Gastroesophageal sphincter (tissue), 4 donors: ENCODE measurements at regions not wholly inside any gene's neighbourhood (a gene's known extent, or its start where the extent isn't known, plus 50 kb on each side); places are given as distances from the start of the nearest gene placed in this dataset.

ENCODE experiments used
- ATAC-seq: fragments of 150-250 bp; one replicate; pipeline ENCODE4 v1.9.1; 2016; ENCODE audit warnings: mild to moderate bottlenecking, moderate library complexity
- H3K27ac ChIP-seq, 4 donors: fragments of 200-600 bp; sonication (generic) in 3 of 4; 1 replicate in 3 of 4; 2 replicates in 1 of 4; pipeline ENCODE4 v1.5.1; 2016 to 2019
- H3K27me3 ChIP-seq: fragments of 200-600 bp; sonication (generic); one replicate; pipeline ENCODE4 v1.5.1; 2019
- H3K36me3 ChIP-seq, 2 donors: fragments of 200-600 bp; sonication (generic); one replicate each; pipeline ENCODE4 v1.5.1; 2019; ENCODE audit warnings: control low read depth in 1 of 2
- H3K4me1 ChIP-seq, 3 donors: fragments of 200-600 bp; sonication (generic); 1 replicate in 2 of 3; 2 replicates in 1 of 3; pipeline ENCODE4 v1.5.1; 2016 to 2019; ENCODE audit warnings: control low read depth in 2 of 3
- H3K4me3 ChIP-seq, 2 donors: fragments of 200-600 bp; sonication (generic); one replicate each; pipeline ENCODE4 v1.5.1; 2019; ENCODE audit warnings: mild to moderate bottlenecking in 1 of 2, moderate library complexity in 1 of 2
- H3K9me3 ChIP-seq, 3 donors: fragments of 200-600 bp; sonication (generic); one replicate each; pipeline ENCODE4 v1.5.1; 2017 to 2019; ENCODE audit warnings: control low read depth in 2 of 3
- CTCF ChIP-seq, 4 experiments: fragments of 200-600 bp in 2 of 4; fragments of 450-650 bp in 2 of 4; sonication (generic) in 1 of 4; IDR thresholded peaks; one replicate each; pipeline ENCODE4 v1.5.1; 2017 to 2019; ENCODE audit warnings: antibody characterized with exemption in 4 of 4, mild to moderate bottlenecking in 2 of 4, moderate library complexity in 2 of 4
- EP300 ChIP-seq: sonication (generic); formaldehyde crosslinking; IDR thresholded peaks from one replicate; pipeline ENCODE4 v1.6.1; 2017; ENCODE audit warnings: antibody characterized with exemption, mild to moderate bottlenecking
- POLR2A ChIP-seq, 2 donors: fragments of 450-650 bp; IDR thresholded peaks; one replicate each; pipeline ENCODE4 v1.6.1; 2017; ENCODE audit warnings: antibody characterized with exemption in 2 of 2, mild to moderate bottlenecking in 2 of 2, moderate library complexity in 1 of 2
- POLR2AphosphoS5 ChIP-seq: sonication (generic); formaldehyde crosslinking; IDR thresholded peaks from one replicate; pipeline ENCODE4 v1.6.1; 2017; ENCODE audit warnings: antibody characterized with exemption
- WGBS, 2 donors: methylation state at CpG; one replicate each; pipeline ENCODE4 v1.1.5; 2018; ENCODE audit warnings: low coverage in 1 of 2; 5-methylcytosine and 5-hydroxymethylcytosine counted together

DNA sequence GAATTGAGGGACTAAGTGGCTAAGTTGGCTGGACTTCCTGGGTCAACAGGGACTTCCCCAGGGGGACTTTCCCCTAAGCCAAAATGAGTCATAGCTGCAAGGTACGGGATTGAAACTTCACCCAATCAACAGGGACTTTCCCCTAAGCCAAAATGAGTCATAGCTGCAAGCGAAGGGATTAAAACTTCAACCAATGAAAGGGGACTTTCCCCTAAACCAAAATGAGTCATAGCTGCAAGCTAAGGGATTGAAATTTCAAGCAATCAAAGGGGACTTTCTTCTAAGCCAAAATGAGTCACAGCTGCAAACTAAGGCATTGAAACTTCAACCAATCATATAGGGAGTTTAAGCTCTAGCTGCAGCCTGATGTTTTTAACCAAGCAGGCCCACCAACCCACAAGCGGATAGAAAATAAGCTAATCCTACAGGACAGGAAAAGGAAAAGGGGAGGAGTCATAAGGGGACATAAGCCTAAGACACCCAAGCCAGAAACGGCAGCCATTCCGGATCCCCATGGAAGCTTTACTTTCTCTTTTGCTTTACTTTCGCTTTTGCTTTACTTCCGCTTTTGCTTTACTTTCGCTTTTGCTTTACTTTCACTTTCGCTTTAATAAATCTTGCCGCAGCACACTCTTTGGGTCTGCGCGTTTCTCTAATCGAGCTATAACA lies 1375.4 kb upstream of the CELF4 start:
- Histone ChIP-seq H3K27ac (no peak overlapping the region), H3K9me3 (peaks cover 0 to 9% (median 0%) of the 10 kb centered on the region in 3 donors), H3K4me1 (no peaks in the 10 kb centered on the region), H3K4me3 (no peak overlapping the region), H3K27me3 (no peaks in the 10 kb centered on the region), H3K36me3 (no peaks in the 10 kb centered on the region)
- WGBS, 2 donors: 39 to 80% methylated on average over 3 to 13 of the region's 13 CpGs
- ATAC-seq: no peak
- no peak for TF ChIP-seq POLR2A (IDR thresholded peaks at IDR 0.05)
- TF ChIP-seq EP300: no peak
- TF ChIP-seq CTCF (IDR thresholded peaks at IDR 0.05): no peak
- TF ChIP-seq POLR2AphosphoS5: no peak

- Histone ChIP-seq H3K4me3 (no peak overlapping the region), H3K36me3 (no peaks in the 10 kb centered on the region), H3K4me1 (no peaks in the 10 kb centered on the region), H3K27me3 (no peaks in the 10 kb centered on the region), H3K27ac (no peak overlapping the region), H3K9me3 (peaks cover 0 to 9% (median 0%) of the 10 kb centered on the region in 3 donors)
- no peak for TF ChIP-seq EP300
- no peak for TF ChIP-seq POLR2AphosphoS5
- no peak for TF ChIP-seq CTCF (IDR thresholded peaks at IDR 0.05)
- TF ChIP-seq POLR2A (IDR thresholded peaks at IDR 0.05): no peak
- no peak for ATAC-seq
Measured at GRCh38 chr18:38940475-38940862, 1374.9 kb upstream of the CELF4 start.

GRCh38 chr18:38933910-38934510 lies 1368.4 kb upstream of the CELF4 start:
- Histone ChIP-seq H3K4me1 (no peaks in the 10 kb centered on the region), H3K4me3 (no peak overlapping the region), H3K9me3 (no peaks in the 10 kb centered on the region), H3K36me3 (no peaks in the 10 kb centered on the region), H3K27ac (no peak overlapping the region), H3K27me3 (no peaks in the 10 kb centered on the region)
- TF ChIP-seq EP300 (no peak), POLR2AphosphoS5 (no peak), CTCF (IDR thresholded peaks at IDR 0.05) (no peak), POLR2A (IDR thresholded peaks at IDR 0.05) (no peak)
- no peak for ATAC-seq

GRCh38 chr18:38933322-38933721 lies 1367.7 kb upstream of the CELF4 start:
- H3K4me1 ChIP-seq: no peaks in the 10 kb centered on the region
- no peak overlapping the region for H3K4me3 ChIP-seq
- H3K27me3 ChIP-seq: no peaks in the 10 kb centered on the region
- no peaks in the 10 kb centered on the region for H3K9me3 ChIP-seq
- WGBS, 2 donors: 86 to 88% methylated on average over 3 of the region's 3 CpGs
- no peak for TF ChIP-seq POLR2A (IDR thresholded peaks at IDR 0.05)
- no peak for TF ChIP-seq POLR2AphosphoS5
- TF ChIP-seq EP300: no peak
- no peak for TF ChIP-seq CTCF (IDR thresholded peaks at IDR 0.05)
- H3K36me3 ChIP-seq: no peaks in the 10 kb centered on the region
- H3K27ac ChIP-seq: no peak overlapping the region
- no peak for ATAC-seq

DNA sequence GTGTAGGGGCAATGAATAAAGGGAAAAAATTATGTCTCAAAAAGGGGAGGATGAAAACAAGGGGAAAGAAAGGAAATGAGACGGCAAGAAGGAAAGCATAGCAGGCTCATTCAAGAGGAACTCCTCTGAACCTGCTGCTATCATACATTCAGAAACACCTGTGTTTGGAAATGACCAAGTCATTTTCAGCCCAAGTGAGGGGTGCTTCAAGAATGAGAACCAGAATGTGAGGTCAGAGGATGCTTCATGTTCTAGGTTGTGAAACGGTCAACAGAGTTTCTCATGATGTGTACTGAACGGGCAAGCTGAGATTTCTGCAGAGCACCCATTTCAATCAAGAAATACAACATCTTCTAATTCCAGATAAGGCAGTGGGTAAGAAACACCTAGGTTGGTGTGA lies 1367.2 kb upstream of the CELF4 start:
- 86 to 87% methylated on average over 3 of the region's 3 CpGs for WGBS, 2 donors
- Histone ChIP-seq H3K36me3 (no peaks in the 10 kb centered on the region), H3K9me3 (no peaks in the 10 kb centered on the region), H3K27ac (no peak overlapping the region), H3K27me3 (no peaks in the 10 kb centered on the region), H3K4me3 (no peak overlapping the region), H3K4me1 (no peaks in the 10 kb centered on the region)
- no peak for TF ChIP-seq POLR2A (IDR thresholded peaks at IDR 0.05)
- no peak for TF ChIP-seq POLR2AphosphoS5
- TF ChIP-seq CTCF (IDR thresholded peaks at IDR 0.05): no peak
- no peak for TF ChIP-seq EP300
- ATAC-seq: no peak
